Natural killer cell (primary cell): ENCODE measurements at regions not wholly inside any gene's neighbourhood (a gene's known extent, or its start where the extent isn't known, plus 50 kb on each side); places are given as distances from the start of the nearest gene placed in this dataset.

ENCODE experiments used
- ATAC-seq, 3 donors: fragments of 150-1000 bp in 2 of 3; fragments of 200-7000 bp in 1 of 3; cut with Tn5 transposase; 1 replicate in 1 of 3; 2 replicates in 2 of 3; pipeline ENCODE4 v1.10.0; 2021; ENCODE audit warnings: mild to moderate bottlenecking in 2 of 3, moderate library complexity in 2 of 3
- DNase-seq, 2 donors: peaks; one replicate each; pipeline versions ENCODE4 v3.0.0 to v3.0.0-alpha.2; 2013 to 2021; ENCODE audit warnings: mixed read lengths in 1 of 2
- H3K27ac ChIP-seq: one replicate; pipeline ENCODE4 v1.5.1; 2013; ENCODE audit warnings: mild to moderate bottlenecking, low read length
- H3K27me3 ChIP-seq: one replicate; pipeline ENCODE4 v1.6.1; 2013; ENCODE audit warnings: low read length; ENCODE audit not compliant: control insufficient read depth, insufficient read depth
- H3K36me3 ChIP-seq: one replicate; pipeline ENCODE4 v1.6.1; 2013; ENCODE audit warnings: low read length; ENCODE audit not compliant: control insufficient read depth, insufficient read depth
- H3K4me1 ChIP-seq: one replicate; pipeline ENCODE4 v1.6.1; 2013; ENCODE audit warnings: low read length; ENCODE audit not compliant: control insufficient read depth, insufficient read depth
- H3K4me3 ChIP-seq: one replicate; pipeline ENCODE4 v1.5.1; 2013; ENCODE audit warnings: low read length
- H3K9me3 ChIP-seq: one replicate; pipeline ENCODE4 v1.6.1; 2013; ENCODE audit warnings: low read length; ENCODE audit not compliant: control insufficient read depth, insufficient read depth
- H3K27ac Mint-ChIP-seq, 2 donors: one replicate each; pipeline ENCODE4 v1.8.0; 2022; ENCODE audit warnings: mild to moderate bottlenecking in 2 of 2, mixed read lengths in 2 of 2, moderate library complexity in 1 of 2
- H3K27me3 Mint-ChIP-seq, 2 donors: one replicate each; pipeline ENCODE4 v1.8.0; 2022; ENCODE audit warnings: low read depth in 2 of 2, mixed read lengths in 2 of 2
- H3K36me3 Mint-ChIP-seq: one replicate; pipeline ENCODE4 v1.8.0; 2022; ENCODE audit warnings: mixed read lengths
- H3K4me1 Mint-ChIP-seq, 2 donors: one replicate each; pipeline ENCODE4 v1.8.0; 2022; ENCODE audit warnings: mixed read lengths in 2 of 2
- H3K4me3 Mint-ChIP-seq: one replicate; pipeline ENCODE4 v1.8.0; 2022; ENCODE audit warnings: mild to moderate bottlenecking, moderate library complexity, mixed read lengths
- H3K9me3 Mint-ChIP-seq, 2 donors: one replicate each; pipeline ENCODE4 v1.8.0; 2022; ENCODE audit warnings: mixed read lengths in 2 of 2
- WGBS: methylation state at CpG from one replicate; pipeline ENCODE4 v1.1.7; 2013; ENCODE audit warnings: missing lambda C conversion rate; ENCODE audit not compliant: insufficient coverage; 5-methylcytosine and 5-hydroxymethylcytosine counted together
- intact Hi-C: fragments of 100-400 bp; cut with micrococcal nuclease; formaldehyde crosslinking; loops from one replicate; pipeline ENCODE4 v1.14.2; 2022
- TF ChIP-seq, protein P1 (sequence below): fragments of 200-600 bp; IDR thresholded peaks from one replicate; pipeline ENCODE4 v1.8.0; 2022; ENCODE audit warnings: antibody characterized with exemption

DNA sequence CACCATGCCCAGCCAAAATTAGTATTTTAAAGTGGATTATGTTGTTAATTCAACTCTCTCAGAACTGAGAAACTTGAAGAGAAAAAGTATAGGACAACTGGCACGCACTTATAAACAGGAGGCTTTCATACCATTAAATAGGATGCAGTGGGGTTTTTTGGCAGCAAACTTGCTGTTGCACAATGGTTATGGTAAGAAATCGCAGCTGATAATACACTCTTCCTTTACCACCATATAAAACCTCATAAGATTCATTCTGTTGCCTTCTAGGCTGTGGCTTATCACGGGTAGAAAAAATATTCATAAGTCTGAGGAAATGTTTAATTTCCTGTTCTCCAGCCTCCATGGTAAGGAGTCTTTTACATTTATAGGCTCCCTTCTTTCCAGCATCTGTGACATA lies 95.3 kb downstream of the TMCO5A start:
- DNase-seq = no peak
- H3K36me3 ChIP-seq = no peaks in the 10 kb centered on the region
- no peaks in the 10 kb centered on the region for H3K9me3 ChIP-seq
- H3K27ac Mint-ChIP-seq = no peak overlapping the region
- 50% methylated on average over 1 of the region's 3 CpGs for WGBS
- no peaks in the 10 kb centered on the region for H3K4me1 ChIP-seq
- no peak for ATAC-seq
- no peak overlapping the region for H3K4me3 Mint-ChIP-seq
- H3K27ac ChIP-seq = no peak overlapping the region
- intact Hi-C loops = no loop called here
- peaks cover 6 to 10% of the 10 kb centered on the region in 2 donors for H3K27me3 Mint-ChIP-seq
- H3K4me3 ChIP-seq = no peak overlapping the region
- no peaks in the 10 kb centered on the region for H3K4me1 Mint-ChIP-seq
- H3K36me3 Mint-ChIP-seq = no peaks in the 10 kb centered on the region
- TF ChIP-seq, protein P1, sequence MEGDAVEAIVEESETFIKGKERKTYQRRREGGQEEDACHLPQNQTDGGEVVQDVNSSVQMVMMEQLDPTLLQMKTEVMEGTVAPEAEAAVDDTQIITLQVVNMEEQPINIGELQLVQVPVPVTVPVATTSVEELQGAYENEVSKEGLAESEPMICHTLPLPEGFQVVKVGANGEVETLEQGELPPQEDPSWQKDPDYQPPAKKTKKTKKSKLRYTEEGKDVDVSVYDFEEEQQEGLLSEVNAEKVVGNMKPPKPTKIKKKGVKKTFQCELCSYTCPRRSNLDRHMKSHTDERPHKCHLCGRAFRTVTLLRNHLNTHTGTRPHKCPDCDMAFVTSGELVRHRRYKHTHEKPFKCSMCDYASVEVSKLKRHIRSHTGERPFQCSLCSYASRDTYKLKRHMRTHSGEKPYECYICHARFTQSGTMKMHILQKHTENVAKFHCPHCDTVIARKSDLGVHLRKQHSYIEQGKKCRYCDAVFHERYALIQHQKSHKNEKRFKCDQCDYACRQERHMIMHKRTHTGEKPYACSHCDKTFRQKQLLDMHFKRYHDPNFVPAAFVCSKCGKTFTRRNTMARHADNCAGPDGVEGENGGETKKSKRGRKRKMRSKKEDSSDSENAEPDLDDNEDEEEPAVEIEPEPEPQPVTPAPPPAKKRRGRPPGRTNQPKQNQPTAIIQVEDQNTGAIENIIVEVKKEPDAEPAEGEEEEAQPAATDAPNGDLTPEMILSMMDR = no peak
- no peaks in the 10 kb centered on the region for H3K9me3 Mint-ChIP-seq
- H3K27me3 ChIP-seq = no peaks in the 10 kb centered on the region

GRCh38 chr15:38030609-38031008 lies 96.2 kb downstream of the TMCO5A start:
- Mint-ChIP-seq H3K4me3 (no peak overlapping the region), H3K9me3 (no peaks in the 10 kb centered on the region), H3K4me1 (no peaks in the 10 kb centered on the region)

GRCh38 chr15:38035701-38036100 lies 101.3 kb downstream of the TMCO5A start:
- ATAC-seq (no peak), DNase-seq (no peak)
- Mint-ChIP-seq H3K27me3 (peaks cover 6 to 29% of the 10 kb centered on the region in 2 donors), H3K36me3 (no peaks in the 10 kb centered on the region), H3K9me3 (peaks cover 2 to 3% of the 10 kb centered on the region in 2 donors), H3K4me3 (no peak overlapping the region), H3K27ac (no peak overlapping the region), H3K4me1 (peaks cover 14 to 18% of the 10 kb centered on the region in 2 donors)
- Histone ChIP-seq H3K4me3 (no peak overlapping the region), H3K27ac (no peak overlapping the region), H3K36me3 (no peaks in the 10 kb centered on the region), H3K9me3 (no peaks in the 10 kb centered on the region), H3K4me1 (no peaks in the 10 kb centered on the region), H3K27me3 (no peaks in the 10 kb centered on the region)
- 92% methylated on average over 2 of the region's 2 CpGs for WGBS
- intact Hi-C loops = no loop called here
- TF ChIP-seq, protein P1 = no peak

More at GRCh38 chr15:38030609-38031008, 96.2 kb downstream of the TMCO5A start:
- 84% methylated on average over 4 of the region's 4 CpGs for WGBS
- Histone ChIP-seq H3K27me3 (no peaks in the 10 kb centered on the region), H3K27ac (no peak overlapping the region), H3K4me1 (no peaks in the 10 kb centered on the region), H3K36me3 (no peaks in the 10 kb centered on the region), H3K9me3 (no peaks in the 10 kb centered on the region), H3K4me3 (no peak overlapping the region)
- intact Hi-C loops = no loop called here
- Mint-ChIP-seq H3K27me3 (peaks cover 6 to 10% of the 10 kb centered on the region in 2 donors), H3K36me3 (no peaks in the 10 kb centered on the region), H3K27ac (no peak overlapping the region)
- DNase-seq (no peak), ATAC-seq (no peak)
- TF ChIP-seq, protein P1 = no peak

DNA sequence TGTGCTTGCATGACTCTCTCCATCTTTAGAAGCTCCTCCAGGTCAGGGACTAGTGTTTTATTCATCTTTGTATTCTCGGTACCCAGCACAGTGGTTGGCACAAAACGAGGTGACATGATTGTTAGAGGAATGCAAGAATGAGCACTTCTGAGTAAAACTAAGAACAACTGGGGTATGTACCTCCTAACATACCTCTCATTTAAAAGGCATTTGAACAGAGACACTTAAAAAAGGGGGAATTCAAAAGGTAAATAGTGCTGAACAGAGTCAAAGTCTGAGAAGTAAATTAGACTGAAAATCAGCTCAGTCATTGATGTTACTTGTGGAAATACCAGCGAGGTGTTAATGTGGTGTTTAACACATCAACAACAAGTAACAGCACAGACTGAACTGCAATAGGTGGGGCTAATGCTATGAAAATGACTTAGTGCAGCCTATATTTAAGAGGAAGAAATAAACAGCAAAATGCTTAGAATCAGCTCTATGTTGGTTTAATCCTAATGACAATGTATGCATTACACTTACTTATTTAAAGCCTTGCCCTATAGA lies 102.4 kb downstream of the TMCO5A start:
- peaks cover 2 to 3% of the 10 kb centered on the region in 2 donors for H3K9me3 Mint-ChIP-seq
- TF ChIP-seq, protein P1 = no peak
- WGBS = 46% methylated on average over 2 of the region's 3 CpGs
- H3K27ac Mint-ChIP-seq = peak overlapping the region in 1 of 2 donors; percentile 6
- Histone ChIP-seq H3K4me1 (no peaks in the 10 kb centered on the region), H3K36me3 (no peaks in the 10 kb centered on the region), H3K9me3 (no peaks in the 10 kb centered on the region), H3K27me3 (no peaks in the 10 kb centered on the region), H3K27ac (no peak overlapping the region), H3K4me3 (no peak overlapping the region)
- peak overlapping the region; percentile 14 for H3K4me3 Mint-ChIP-seq
- intact Hi-C loops = no loop called here
- H3K36me3 Mint-ChIP-seq = no peaks in the 10 kb centered on the region
- peaks cover 14 to 23% of the 10 kb centered on the region in 2 donors for H3K4me1 Mint-ChIP-seq
- ATAC-seq = peak in 2 of 3 donors; percentile 52 to 78
- no peak for DNase-seq
- H3K27me3 Mint-ChIP-seq = peaks cover 9 to 20% of the 10 kb centered on the region in 2 donors
